HepG2 (cell line): ENCODE measurements at regions not wholly inside any gene's neighbourhood (a gene's known extent, or its start where the extent isn't known, plus 50 kb on each side); places are given as distances from the start of the nearest gene placed in this dataset.

Experiments
- ATAC-seq: fragments of 200-7000 bp; cut with Tn5 transposase; 3 replicates; pipeline ENCODE4 v1.9.1; 2020; ENCODE audit warnings: mild to moderate bottlenecking, moderate library complexity
- BruUV-seq: library from RNA; stranded (reverse); fragments of 400-500 nt; replicated peaks from 2 replicates; lab custom pipeline; 2021; lab: Mats Ljungman, UMichigan
- CTCF ChIA-PET: fragments of 300-600 bp; formaldehyde crosslinking; extraction: SDS; loops from one replicate; lab custom pipeline; 2021; ENCODE audit warnings: low total read pairs, inconsistent platforms, low intra/inter-chr PET ratio; lab: Yijun Ruan, JAX
- POLR2A ChIA-PET: fragments of 350-600 bp; sonication (Branson Sonifier 250); formaldehyde crosslinking; loops from one replicate; lab custom pipeline; 2020; ENCODE audit warnings: antibody characterized with exemption, inconsistent platforms; lab: Yijun Ruan, JAX
- DNase-seq: peaks from one replicate; pipeline ENCODE4 v3.0.0-alpha.2; 2015; ENCODE audit warnings: low spot score
- FAIRE-seq: peaks from 3 replicates; lab custom pipeline; 2011; peaks lifted over from hg19 to GRCh38; lab: Jason Lieb, UNC
- H2AFZ ChIP-seq: one replicate; pipeline ENCODE4 v1.6.1; 2011; ENCODE audit warnings: low read length, inconsistent platforms
- H3K27ac ChIP-seq: fragments of 300-600 bp; 3 replicates; pipeline ENCODE4 v1.8.0; 2011; ENCODE audit warnings: mixed run types, mild to moderate bottlenecking, mixed read lengths, low read length, inconsistent platforms; ENCODE audit not compliant: insufficient read depth; ENCODE audit errors: extremely low read length
- H3K27me3 ChIP-seq, 2 experiments: fragments of 200-600 bp in 1 of 2; 2 replicates in 1 of 2; 3 replicates in 1 of 2; pipeline versions ENCODE4 v1.6.0 to v1.8.0; 2011; ENCODE audit warnings: low read length in 2 of 2, mild to moderate bottlenecking in 2 of 2, moderate library complexity in 2 of 2, inconsistent platforms in 1 of 2; ENCODE audit not compliant: insufficient read depth in 2 of 2, control insufficient read depth in 1 of 2
- H3K36me3 ChIP-seq, 2 experiments: fragments of 200-600 bp in 1 of 2; replicated peaks in 1 of 2; 2 replicates in 1 of 2; 3 replicates in 1 of 2; pipeline versions ENCODE4 v1.5.1 to v1.8.0; 2011; ENCODE audit warnings: low read length in 2 of 2, inconsistent platforms in 1 of 2; ENCODE audit not compliant: insufficient read depth in 2 of 2, control insufficient read depth in 1 of 2
- H3K4me1 ChIP-seq: 2 replicates; pipeline ENCODE4 v1.5.1; 2012; ENCODE audit warnings: low read length, inconsistent platforms; ENCODE audit not compliant: insufficient read depth
- H3K4me2 ChIP-seq: 2 replicates; pipeline ENCODE4 v1.6.0; 2011; ENCODE audit warnings: low read depth, low read length, inconsistent platforms
- H3K4me3 ChIP-seq, 3 experiments: fragments of 200-600 bp in 1 of 3; sonication (generic), shearing (Covaris generic) in 1 of 3; replicated peaks in 1 of 3; 2 replicates each; pipeline ENCODE4 v1.5.1; 2011 to 2016; ENCODE audit warnings: low read length in 3 of 3, inconsistent platforms in 2 of 3, low read depth in 2 of 3, mild to moderate bottlenecking in 2 of 3, control low read depth in 1 of 3, mixed read lengths in 1 of 3; ENCODE audit not compliant: insufficient read depth in 1 of 3
- H3K79me2 ChIP-seq: one replicate; pipeline ENCODE4 v1.6.1; 2011; ENCODE audit warnings: low read length, inconsistent platforms; ENCODE audit not compliant: insufficient read depth
- H3K9ac ChIP-seq: 2 replicates; pipeline ENCODE4 v1.6.0; 2011; ENCODE audit warnings: mild to moderate bottlenecking, low read depth, low read length, inconsistent platforms; ENCODE audit not compliant: insufficient read depth
- H3K9me3 ChIP-seq: 2 replicates; pipeline ENCODE4 v1.5.1; 2012; ENCODE audit warnings: mild to moderate bottlenecking, low read length
- H4K20me1 ChIP-seq: 2 replicates; pipeline ENCODE4 v1.6.0; 2011; ENCODE audit warnings: inconsistent platforms, mild to moderate bottlenecking, low read length, moderate library complexity; ENCODE audit not compliant: insufficient read depth
- AGO2 ChIP-seq: fragments of 200-400 bp; formaldehyde crosslinking; optimal IDR thresholded peaks from 2 replicates; pipeline ENCODE3; 2017; ENCODE audit warnings: mild to moderate bottlenecking, low read depth, low read length, moderate library complexity
- CTCF ChIP-seq: sonication (generic); formaldehyde crosslinking; IDR thresholded peaks from 2 replicates; pipeline ENCODE4 v1.5.0; 2020; ENCODE audit warnings: mild to moderate bottlenecking, missing genetic modification reagents, moderate library complexity
- REST ChIP-seq, 2 experiments: IDR thresholded peaks; 2 replicates each; pipeline ENCODE4 v1.6.1; 2011 to 2012; ENCODE audit warnings: low read length in 2 of 2, borderline replicate concordance in 1 of 2, low read depth in 1 of 2, mild to moderate bottlenecking in 1 of 2, moderate library complexity in 1 of 2
- WGBS: methylation state at CpG from one replicate; pipeline ENCODE4 v1.1.6; 2017; ENCODE audit warnings: low lambda C conversion rate; 5-methylcytosine and 5-hydroxymethylcytosine counted together
- in situ Hi-C: cut with HindIII; loops from 2 replicates; pipeline ENCODE4 v1.10.0; 2017; ENCODE audit warnings: low pct_unique_long_range_greater_than_20kb; ENCODE audit not compliant: extremely low pct_ligation_motif_present
- intact Hi-C: fragments of 100-400 bp; cut with micrococcal nuclease; formaldehyde crosslinking; loops from one replicate; pipeline ENCODE4 v1.10.0; 2022; ENCODE audit not compliant: unreplicated experiment

DNA sequence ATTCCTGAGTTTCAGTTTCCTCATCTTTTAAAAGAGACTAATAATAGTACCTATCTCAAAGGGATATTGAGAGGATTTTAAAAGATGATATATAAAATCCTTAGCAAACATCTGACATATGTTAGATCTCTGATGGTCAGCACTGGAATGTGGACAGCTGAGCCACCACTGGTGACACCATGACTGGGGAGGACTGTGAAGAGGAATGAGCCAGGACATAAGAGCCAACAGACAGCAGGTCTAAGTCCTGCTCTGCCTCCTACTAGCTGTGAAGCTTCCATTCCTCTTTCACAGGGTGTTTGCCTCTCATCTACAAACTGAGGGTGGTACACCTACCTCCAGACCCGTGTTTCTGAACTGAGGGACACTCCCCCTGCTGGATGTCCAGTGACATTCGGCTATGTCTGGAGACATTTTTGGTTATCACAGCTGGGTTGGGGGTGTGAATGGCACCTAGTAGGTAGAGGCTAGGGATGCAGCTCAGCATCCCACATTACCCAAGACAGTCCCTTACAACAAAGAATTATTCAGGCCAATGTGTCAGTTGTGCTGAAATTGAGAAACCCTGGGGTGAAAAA is 109.1 kb upstream of the OLIG2 start (continued):
- TF ChIP-seq REST (IDR thresholded peaks at IDR 0.05; ENCODE audit: borderline replicate concordance in 1 of 2, low read depth in 1 of 2, low read length in 2 of 2): 0 out of 4 replicates have a peak, but pooled peaks of 1 of the 2 experiments have one; percentile 23
- TF ChIP-seq CTCF (CRISPR knock-in tag): peak; percentile 48

DNA sequence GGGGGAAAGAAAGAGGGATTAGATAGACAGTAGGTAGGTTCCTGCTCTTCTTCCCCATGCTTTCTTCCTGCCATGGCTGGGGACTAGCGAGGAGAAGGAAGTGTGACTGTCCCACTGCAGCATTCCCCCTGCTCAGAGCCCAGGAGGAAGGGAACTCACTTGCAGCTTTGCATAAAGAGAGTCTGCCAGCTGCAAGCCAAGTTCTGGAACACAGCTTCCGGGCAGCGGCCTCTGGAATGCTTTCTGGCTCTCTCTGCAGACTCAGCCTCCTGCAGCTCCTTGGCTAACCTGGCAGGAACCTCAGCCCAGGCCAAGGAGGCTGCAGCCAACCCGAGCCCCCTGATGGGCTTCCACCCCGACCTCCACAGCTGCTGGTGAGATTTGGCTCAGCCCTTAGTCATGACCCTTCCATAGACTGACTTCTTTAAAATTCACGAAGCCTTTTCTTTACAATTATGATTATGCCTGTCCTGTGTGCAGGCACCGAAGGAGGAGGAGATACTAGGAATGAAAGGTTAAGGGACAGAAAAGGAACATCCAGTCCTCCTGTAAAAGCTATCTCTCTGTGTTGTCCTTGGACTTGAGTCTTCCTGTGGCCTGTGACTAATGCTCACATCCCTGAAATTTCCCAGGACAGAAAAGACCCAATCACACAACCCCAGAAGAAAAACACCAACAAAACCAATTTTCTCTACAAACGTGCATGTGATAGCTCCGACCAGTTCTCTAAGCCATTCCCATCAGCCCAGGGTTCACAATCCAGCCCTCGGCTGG is 108.2 kb upstream of the OLIG2 start:
- no peak overlapping the region for H3K4me2 ChIP-seq
- POLR2A ChIA-PET: no interaction called here
- H3K9ac ChIP-seq: no peak overlapping the region
- H4K20me1 ChIP-seq: no peaks in the 10 kb centered on the region
- H2AFZ ChIP-seq: no peak overlapping the region
- no peak overlapping the region for H3K4me3 ChIP-seq
- H3K27ac ChIP-seq: no peak overlapping the region
- FAIRE-seq: no peak
- no peaks in the 10 kb centered on the region for H3K9me3 ChIP-seq
- no peak; the same call in 1 of the 3 replicates for ATAC-seq
- WGBS: 9% methylated on average over 8 of the region's 10 CpGs
- CTCF ChIA-PET: no interaction called here
- in situ Hi-C loops: no loop called here
- peaks cover 0 to 9% of the 10 kb centered on the region in 2 experiments; a peak in 3 of 5 replicates for H3K27me3 ChIP-seq
- no peak for TF ChIP-seq AGO2
- no TSS peak for BruUV-seq
- intact Hi-C loops: loop anchor here (2.0 kb wide), 1 partner anchor 85 kb away; no protein-coding TSS in a partner anchor
- no peak for DNase-seq
- no peaks in the 10 kb centered on the region for H3K36me3 ChIP-seq
- peaks cover 7% of the 10 kb centered on the region; the same call in 1 of the 2 replicates for H3K4me1 ChIP-seq
- H3K79me2 ChIP-seq: no peaks in the 10 kb centered on the region
